ENCODE measurements at regions not wholly inside any gene's neighbourhood (a gene's known extent, or its start where the extent isn't known, plus 50 kb on each side); places are given as distances from the start of the nearest gene placed in this dataset.

- intact Hi-C loops (cut with micrococcal nuclease): no loop called here
- no TSS peak for BruUV-seq (replicated peaks)
- ATAC-seq (ENCODE audit: low read depth): peak; percentile 24; the same call in 1 of the 2 replicates
These were observed 542.4 kb downstream of the FLRT2 start for GRCh38 chr14:86072116-86072894.

More at GRCh38 chr14:86072116-86072894, 542.4 kb downstream of the FLRT2 start:
- Histone ChIP-seq H3K4me2 (ENCODE audit: low read depth, low read length) (no peak overlapping the region), H3K79me1 (ENCODE audit: low read depth in 1 of 2, low read length in 2 of 2) (no peaks in the 10 kb centered on the region), H2BK5ac (ENCODE audit: low read depth, low read length, poor library complexity, severe bottlenecking) (no peak overlapping the region), H4K20me1 (ENCODE audit: insufficient read depth, low read length) (no peaks in the 10 kb centered on the region), H3K14ac (replicated peaks; ENCODE audit: low read depth, low read length) (no peak overlapping the region), H3K9me1 (ENCODE audit: insufficient read depth, low read length) (no peaks in the 10 kb centered on the region), H4K5ac (ENCODE audit: low read depth, low read length) (no peak overlapping the region), H3K56ac (ENCODE audit: extremely low read depth, insufficient read depth, low read length) (no peak overlapping the region), H3K36me3 (ENCODE audit: control insufficient read depth, insufficient read depth, low read length) (no peaks in the 10 kb centered on the region), H3K4me3 (ENCODE audit: insufficient read depth, low read depth, low read length) (no peak overlapping the region), H3K9ac (ENCODE audit: low read depth, low read length) (no peak overlapping the region), H2AK5ac (ENCODE audit: low read depth, low read length) (no peak overlapping the region), H2BK120ac (ENCODE audit: low read depth, low read length) (no peak overlapping the region), H2AK9ac (replicated peaks; ENCODE audit: low read depth, low read length, poor library complexity) (no peak overlapping the region), H3K27me3 (ENCODE audit: control insufficient read depth, insufficient read depth, low read length) (no peaks in the 10 kb centered on the region), H3K4ac (ENCODE audit: low read depth, low read length) (no peak overlapping the region), H4K8ac (ENCODE audit: low read depth in 2 of 2, low read length in 2 of 2) (no peak overlapping the region), H3K27ac (ENCODE audit: insufficient read depth, low read length) (no peak overlapping the region), H2BK15ac (ENCODE audit: low read depth, low read length) (no peak overlapping the region), H3K4me1 (ENCODE audit: control insufficient read depth, insufficient read depth, low read length) (no peaks in the 10 kb centered on the region), H3K23ac (ENCODE audit: low read depth, low read length) (no peak overlapping the region), H3K18ac (ENCODE audit: low read depth, low read length) (no peak overlapping the region), H2BK20ac (ENCODE audit: low read depth, low read length) (no peak overlapping the region), H4K91ac (ENCODE audit: insufficient read depth, low read depth, low read length) (no peak overlapping the region), H2AFZ (replicated peaks; ENCODE audit: low read length, poor library complexity) (peak overlapping the region; percentile 25), H3K9me3 (ENCODE audit: control insufficient read depth, insufficient read depth, low read length) (no peaks in the 10 kb centered on the region)
- in situ Hi-C loops (cut with MboI; ENCODE audit: low sequenced_read_pairs) (no loop called here), dilution Hi-C loops (cut with HindIII; ENCODE audit: low sequenced_read_pairs, unreplicated experiment) (no loop called here)
- DNase-seq: no peak
- WGBS, 2 experiments (ENCODE audit: extremely low coverage in 2 of 2, insufficient read length in 1 of 2): 17% methylated on average over 1 of the region's 5 CpGs; no CpG with 5 or more reads in 1 of the 2 experiments
- TF ChIP-seq BHLHE40 (IDR thresholded peaks at IDR 0.05; ENCODE audit: low read depth, low read length) (no peak), MXI1 (IDR thresholded peaks at IDR 0.05; ENCODE audit: borderline replicate concordance, low read depth, low read length) (no peak), MAZ (IDR thresholded peaks at IDR 0.05; ENCODE audit: borderline replicate concordance, low read depth, low read length) (no peak)
- TF ChIP-seq, protein P1, sequence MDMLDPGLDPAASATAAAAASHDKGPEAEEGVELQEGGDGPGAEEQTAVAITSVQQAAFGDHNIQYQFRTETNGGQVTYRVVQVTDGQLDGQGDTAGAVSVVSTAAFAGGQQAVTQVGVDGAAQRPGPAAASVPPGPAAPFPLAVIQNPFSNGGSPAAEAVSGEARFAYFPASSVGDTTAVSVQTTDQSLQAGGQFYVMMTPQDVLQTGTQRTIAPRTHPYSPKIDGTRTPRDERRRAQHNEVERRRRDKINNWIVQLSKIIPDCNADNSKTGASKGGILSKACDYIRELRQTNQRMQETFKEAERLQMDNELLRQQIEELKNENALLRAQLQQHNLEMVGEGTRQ (IDR thresholded peaks at IDR 0.05; ENCODE audit: low read depth, low read length): no peak
- ChIA-PET POLR2A (ENCODE audit: unreplicated experiment) (no interaction called here), CTCF (no interaction called here)

All from IMR-90 (cell line).